H1 (cell line): ENCODE measurements at regions not wholly inside any gene's neighbourhood (a gene's known extent, or its start where the extent isn't known, plus 50 kb on each side); places are given as distances from the start of the nearest gene placed in this dataset.

Source experiments
- JUN ChIP-seq: IDR thresholded peaks from 2 replicates; pipeline ENCODE4 v1.6.1; 2011; ENCODE audit warnings: low read depth, mild to moderate bottlenecking, improper control_type of control experiment, low read length
- KDM1A ChIP-seq: fragments of 200-600, 300-600 bp; sonication (generic); IDR thresholded peaks from 2 replicates; pipeline ENCODE4 v1.7.1; 2016; ENCODE audit warnings: mild to moderate bottlenecking, low read length, borderline replicate concordance

GRCh38 chr9:88197016-88197415 is 58.7 kb upstream of the SPATA31C2 start (continued):
- TF ChIP-seq KDM1A (no peak), JUN (no peak)
